Colon (tissue), 2 donors: ENCODE measurements at regions not wholly inside any gene's neighbourhood (a gene's known extent, or its start where the extent isn't known, plus 50 kb on each side); places are given as distances from the start of the nearest gene placed in this dataset.
"Not testable (repeated sequence)": the region's sequence is repeated elsewhere in the genome, so short reads cannot be mapped to it uniquely, and the experiment has no call there.

Experiments
- FAIRE-seq: peaks from 2 replicates; lab custom pipeline; 2012; peaks lifted over from hg19 to GRCh38; lab: Jason Lieb, UNC
- donor health status: control.
- donor health status: control.

DNA sequence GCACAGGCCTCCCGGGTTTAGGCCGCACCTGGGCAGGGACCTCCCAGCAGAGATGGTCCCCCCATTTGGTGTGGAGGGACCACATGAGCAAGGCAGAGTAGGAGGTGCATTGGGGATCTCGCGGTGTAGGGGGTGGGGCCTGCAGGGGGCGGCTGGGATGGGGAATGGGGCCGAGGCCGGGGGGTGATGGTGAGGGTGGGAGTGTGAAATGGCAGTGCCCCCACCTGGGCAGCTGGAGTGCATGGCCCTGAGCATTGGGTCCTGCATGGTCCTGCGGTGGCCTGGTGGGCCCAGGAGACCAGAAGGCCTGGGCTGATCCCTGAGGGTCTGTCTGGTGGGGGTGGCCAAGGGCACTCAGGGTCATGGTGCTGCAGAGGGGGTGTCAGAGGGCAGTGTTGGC is 111.8 kb downstream of the KIF26A start:
- no peak for FAIRE-seq

DNA sequence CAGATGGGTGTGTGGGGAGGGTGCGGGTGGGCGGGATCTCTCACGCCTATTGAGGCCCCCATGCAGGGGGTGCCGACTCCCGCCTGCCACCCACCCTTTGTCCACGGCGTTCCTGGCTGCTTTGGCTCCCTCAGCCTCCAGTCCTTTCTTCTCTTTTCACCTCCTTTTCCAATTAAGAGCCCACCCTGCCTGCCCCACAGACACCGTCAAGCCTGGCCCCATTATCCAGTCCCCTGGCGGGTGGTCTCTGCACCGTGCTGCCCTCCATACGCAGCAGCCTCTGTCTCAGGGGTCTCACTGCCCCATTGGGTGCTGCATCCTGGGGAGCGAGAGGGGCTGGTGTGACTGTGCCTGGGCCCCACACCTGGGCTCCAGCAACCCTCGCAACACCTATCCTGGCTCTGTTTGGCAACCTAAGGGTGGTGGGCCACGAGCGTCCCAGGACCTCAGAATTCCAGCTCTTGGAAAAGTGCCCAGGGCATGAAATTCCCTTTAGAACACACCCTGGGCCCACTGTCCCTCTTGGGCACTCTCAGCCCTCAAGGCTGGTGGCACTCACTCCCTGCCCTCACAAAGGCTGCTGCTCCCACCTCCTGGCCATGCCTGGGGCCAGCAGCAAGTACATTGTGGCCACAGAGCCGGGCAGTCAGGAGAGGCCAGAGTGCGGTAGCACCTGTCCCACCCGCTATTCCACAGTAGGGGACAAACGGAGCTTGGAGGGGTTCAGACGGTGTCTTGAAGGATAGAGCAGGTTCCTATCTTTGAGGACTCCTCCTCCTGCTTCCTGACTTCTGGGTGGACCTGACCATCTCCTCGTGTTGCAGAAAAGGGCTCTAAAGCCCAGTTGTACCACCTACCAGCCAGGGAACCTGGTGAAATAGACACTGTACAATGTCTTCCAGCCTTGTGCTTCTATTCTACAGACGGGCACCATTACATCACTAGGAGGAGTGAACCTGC is 114.1 kb downstream of the KIF26A start:
- no peak for FAIRE-seq

DNA sequence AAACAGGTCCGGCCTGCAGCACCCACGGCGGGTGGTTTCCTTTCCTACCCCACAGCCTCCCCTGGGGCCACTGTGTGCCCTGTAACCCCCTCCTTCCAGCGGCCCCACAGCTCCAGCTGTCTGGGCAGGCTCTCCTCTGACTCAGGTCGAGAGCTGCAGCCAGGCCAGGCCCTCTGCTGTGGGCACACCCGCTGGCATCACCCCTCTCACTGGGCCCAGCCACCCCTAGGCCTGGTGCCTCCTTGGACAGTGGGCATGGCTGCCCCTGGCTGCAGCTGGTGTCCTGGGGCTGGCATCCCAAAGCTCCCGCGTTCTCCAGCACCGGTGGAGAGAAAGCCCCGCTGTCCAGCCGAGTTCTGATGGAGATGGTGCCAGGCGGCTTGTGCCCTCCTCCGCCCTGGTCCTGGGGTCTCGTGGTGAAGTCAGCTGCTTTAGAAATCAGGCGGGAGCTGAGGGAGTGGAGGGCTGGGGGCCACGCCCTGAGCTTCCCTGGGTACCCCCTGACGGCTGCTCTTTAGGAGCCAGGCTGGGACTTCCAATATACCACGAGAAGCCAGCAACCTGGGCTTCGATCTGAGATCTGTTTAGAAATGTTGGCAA is 114.9 kb downstream of the KIF26A start:
- FAIRE-seq = no peak

DNA sequence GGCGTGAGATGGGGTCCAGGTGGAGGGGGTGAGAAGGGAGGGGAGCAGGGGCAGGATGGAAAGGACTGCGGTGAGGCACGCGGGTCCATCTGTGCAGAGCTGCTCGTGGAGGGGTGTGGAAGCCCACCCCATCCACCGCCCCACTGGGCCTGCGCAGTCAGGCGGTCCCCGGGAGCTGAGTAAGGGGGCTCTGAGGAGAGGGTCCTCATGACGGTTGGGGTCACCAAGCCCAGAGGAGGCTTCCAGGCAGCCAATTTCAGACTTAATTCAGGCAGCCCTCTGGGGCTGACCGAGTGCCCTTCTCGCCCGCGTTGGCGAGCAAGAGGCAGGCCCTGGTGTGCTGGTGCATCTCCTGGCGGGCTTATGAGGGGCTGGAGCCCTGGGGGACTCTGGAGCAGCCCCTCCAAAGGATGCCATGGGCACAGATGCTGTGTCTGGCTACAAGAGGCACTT is 115.5 kb downstream of the KIF26A start:
- no peak for FAIRE-seq

DNA sequence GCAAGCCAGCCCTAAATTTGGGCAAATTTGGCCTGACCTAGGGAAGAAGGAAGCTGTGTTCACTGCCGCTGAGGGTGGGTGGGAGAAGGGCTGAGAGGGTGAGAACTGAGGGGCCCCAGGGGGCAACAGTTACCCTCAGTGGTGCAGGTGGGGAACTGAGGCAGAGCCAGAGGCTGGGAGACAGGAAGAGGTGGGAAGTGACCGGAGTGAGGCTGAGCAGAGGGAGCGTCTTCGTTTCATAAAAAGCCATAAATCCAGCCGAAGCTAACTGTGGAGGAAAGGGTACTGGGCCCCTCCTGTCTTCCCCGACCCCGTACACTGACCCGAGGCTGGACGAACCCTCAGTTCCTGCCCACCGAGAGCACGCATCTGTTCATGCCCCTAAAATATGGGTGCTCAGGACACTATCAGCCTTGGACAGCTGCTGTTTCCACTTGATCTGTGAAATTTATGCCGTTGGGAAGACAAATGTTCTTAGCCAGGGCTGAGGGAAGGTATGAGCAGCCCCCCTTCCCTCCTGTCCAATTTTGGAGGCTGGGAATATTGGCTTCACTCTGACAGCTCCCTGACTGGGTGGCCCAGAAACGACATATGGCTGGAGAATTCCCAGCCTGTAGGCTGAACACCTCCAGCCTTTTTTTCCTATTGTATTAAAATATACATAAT is 116.5 kb downstream of the KIF26A start:
- no peak for FAIRE-seq

DNA sequence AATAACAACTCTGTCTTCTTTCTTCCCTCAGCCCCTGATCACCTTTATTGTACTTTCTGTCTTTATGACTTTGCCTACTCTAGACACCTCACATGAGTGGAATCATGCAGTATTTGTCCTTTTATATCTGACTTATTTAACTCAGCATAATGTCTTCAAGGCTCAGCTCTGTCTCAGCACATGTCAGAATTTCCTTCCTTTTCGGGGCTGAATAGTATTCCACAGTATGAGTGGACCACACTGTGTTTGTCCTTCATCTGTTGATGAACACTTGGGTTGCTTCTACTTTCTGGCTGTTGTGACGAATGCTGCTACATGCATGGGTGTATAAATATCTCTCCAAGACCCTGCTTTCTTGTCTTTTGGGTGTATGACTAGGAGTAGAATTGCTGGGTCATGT is 117.6 kb downstream of the KIF26A start:
- FAIRE-seq = no peak

DNA sequence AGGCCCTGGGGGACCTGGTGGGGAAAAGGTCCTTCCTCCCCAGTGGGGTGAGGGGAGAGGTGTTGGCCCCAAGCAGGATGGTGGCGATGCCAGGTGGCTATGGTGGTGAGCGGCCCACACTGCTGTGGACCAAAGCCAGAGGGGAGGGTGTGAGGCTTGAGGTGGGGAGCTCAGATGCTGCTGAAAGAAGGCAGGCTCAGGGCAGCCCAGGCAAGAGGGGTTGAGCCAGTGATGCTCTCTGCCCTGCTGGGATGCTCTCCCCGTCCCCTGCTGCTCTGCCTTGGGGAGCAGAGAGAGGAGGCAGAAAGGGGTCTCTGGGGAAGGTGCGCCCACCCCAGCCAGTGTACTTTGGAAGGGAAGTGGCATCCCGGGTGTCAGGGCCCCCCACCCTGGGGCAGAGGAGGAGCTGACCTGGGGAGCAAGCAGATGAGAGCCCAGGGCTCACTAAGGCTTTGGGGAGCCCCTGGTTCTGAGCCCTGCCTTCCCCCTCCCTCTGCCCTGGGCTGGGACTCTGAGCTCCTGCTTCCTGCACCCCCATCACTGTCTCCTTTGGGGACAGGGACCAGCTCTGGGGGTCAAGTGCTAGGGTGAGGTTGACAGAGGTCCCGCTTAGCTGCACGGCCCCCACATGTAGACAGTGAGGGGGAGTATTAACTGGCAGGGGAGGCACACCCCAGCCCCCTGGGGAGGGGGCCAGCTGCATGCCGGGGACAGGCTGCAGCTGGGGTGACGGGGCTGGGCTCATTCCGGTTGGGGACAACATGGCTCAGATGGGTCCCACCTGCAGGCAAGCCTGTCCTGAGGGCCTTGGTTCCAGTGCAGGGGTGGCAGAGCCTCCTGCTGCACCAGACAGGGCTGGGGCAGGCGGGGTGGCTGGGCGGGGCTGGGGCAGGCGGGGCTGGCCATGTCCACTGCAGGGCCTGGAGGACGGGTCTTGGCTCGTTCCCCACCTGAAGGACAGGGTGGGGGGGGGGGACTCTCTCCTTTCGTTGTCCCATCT is 124.4 kb downstream of the KIF26A start:
- FAIRE-seq = no peak

DNA sequence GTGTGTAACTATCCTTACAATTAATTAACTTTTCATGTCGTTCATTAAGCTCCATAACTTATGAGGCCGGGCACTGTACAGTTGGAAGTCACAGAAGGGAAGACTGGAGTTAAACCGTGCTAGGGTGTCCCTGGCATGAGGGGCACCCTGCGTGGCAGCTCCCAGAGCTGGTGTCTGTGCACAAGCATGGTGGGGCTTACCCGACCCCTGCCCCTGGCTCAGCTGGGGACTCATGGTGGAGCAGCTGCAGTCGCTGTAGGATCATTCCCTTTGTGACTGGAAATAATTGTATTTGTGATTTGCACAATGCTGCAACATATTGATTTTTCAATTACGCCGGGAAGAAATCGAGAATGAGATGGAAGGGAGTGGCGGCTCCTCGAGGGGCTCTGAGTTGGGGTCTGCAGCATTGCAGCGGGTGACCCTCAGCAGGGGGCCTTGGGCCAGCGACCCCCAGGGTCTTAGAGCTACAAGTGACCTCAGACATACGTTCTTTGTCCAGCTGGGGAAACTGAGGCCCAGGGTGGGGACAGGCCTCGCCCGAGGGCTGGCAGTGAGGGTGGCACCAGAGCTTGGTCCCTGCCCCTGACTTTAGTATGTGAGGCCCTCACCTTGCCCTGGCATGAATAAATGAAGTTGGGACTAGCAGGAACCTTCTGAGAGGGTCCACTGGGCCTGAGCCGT is 125.4 kb downstream of the KIF26A start:
- FAIRE-seq = no peak

DNA sequence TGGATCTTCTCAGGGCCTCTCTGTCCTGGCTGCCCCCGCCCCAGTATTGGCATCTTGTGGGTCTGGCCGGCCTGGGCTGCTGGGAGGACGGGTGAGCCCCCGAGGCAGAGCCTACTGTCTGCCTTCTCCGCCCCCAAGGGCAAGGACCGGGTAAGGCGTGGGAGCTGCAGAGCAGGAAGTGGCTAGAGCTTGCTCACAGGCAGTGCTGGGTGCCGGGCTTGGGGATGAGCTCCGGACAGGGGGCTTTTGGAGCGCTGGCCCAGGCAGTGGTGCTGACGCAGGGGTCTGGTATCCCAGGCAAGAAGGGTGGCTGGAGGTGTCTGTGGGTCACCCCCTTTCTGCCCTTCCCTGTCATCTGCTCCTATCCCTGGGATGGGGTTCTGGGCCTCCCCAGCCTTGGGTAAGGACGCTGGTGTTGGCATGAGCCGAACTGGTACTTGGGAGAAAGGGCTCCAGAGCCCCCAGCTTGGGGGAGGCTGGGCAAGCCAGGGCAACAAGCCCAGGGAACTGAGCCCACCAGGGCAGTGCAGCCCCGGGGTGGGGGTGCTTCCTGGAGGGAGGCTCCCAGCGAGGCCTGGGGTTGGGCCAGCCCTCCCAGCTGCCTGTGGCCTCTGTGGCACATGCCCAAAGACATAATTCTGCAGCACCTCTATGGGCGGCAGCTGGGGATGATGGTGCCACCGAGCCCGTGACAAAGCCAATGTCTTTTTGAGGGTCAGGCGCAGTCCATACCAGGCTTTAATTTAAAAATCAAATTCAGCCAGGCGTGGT is 126.3 kb downstream of the KIF26A start:
- FAIRE-seq = no peak

DNA sequence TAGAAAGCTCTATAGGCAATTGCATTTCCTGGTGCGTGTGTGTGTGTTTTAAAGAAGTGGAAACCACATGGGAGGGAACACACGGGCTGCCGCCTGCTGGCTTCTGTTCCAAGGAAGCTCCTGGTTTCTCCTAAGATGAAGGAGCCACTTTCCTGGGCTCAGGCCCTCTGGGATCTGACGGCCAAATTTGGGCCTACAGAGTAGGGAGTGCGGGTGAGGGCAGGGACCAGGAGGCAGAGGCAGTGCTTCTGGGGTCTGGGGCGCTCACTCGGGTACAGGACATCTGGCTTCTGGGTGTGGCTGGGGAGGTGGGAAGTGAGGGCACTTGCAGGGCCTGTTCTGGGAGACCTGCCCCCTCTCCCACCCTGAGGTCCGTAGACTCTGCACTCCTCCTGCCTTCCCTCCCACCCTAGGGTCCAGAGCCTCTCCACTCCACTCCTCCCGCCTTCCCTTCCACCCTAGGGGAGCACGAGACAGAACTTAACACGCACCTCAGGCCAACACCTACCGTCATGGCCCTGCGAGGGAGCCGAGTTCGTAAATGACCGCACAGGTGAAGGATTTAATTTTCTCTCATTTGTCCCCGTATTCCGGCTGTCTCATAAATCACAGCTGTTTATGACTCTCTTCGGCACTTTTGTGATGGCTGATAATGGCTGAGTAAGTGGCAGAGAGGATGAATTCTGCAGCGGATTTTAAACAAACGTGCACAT is 127.7 kb downstream of the KIF26A start:
- FAIRE-seq = no peak

DNA sequence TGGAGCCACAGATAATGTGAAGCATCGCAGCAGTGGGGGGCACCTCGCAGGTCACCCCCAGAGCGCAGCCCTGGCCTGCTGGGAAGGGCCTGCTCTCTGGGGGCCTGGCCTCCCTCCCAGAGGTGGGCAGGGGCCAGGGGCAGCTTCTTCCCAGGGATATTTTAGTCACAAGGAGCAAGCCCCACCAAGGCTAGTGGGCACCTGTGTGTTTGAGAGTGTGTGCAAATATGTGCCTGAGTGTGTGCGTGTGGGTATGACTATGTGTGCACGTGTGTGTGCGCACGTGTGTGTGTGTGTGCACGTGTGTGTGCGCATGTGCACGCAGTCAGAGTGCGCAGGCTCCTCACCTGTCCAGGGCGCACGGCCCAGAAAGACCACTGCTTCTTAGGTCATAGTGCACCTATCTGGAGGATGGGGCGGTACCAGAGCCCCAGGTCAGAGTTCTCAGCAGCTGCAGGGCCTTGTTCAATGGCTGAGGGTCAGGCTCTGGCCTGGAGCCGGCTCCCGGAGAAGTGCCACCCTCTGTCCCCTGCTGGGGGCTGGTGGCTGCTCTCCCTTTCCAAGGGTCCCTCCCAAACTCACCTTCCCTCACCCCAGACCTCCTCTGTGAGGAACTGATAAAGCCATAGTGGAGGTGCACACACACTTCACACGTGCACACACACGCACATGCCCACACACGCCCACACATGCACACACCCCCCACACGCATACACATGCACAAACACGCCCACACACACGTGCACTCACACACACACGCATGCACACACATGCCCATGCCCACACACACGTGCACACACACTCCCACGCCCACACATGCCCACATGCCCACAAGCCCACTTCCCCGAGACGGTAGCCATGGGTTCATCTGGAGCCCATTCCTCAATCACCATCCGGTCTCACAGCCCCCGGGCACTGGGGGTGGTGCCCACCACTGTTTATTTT is 128.5 kb downstream of the KIF26A start:
- FAIRE-seq = no peak

DNA sequence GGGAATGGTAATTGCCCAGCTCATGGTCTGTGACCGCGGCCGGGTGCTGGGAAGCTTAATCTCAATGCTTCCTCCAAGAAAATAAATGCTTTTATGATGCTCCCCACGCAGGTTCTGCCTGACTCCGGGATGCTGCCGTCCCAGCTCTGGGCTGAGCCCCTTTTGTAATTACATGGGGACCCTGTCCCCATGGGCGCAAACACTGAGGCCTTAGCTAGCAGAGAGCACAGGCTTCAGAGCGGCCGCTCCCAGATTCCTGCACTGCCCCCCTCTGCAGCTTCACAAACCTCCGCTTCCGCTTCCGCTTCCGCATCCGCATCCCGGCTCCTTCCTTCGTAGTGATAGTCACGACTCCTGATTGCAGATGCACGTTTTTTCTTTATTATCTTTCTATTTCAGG is 129.5 kb downstream of the KIF26A start:
- no peak for FAIRE-seq

DNA sequence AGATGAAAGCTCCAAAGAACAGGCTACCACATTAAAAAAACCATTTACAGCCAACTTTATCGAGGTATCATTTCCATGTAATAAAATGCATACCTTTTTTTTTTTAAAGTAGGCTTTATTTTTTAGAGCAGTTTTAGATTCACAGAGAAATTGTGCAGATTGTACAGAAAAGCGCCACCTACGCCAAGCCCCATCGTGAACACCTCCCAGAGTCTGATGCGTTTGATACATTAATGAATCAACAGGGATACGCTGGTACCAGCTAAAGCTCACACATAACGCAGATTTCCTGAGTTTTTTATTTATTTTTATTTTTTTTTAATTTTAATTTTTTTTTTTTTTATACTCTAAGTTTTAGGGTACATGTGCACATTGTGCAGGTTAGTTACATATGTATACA is 129.9 kb downstream of the KIF26A start:
- FAIRE-seq = no peak

DNA sequence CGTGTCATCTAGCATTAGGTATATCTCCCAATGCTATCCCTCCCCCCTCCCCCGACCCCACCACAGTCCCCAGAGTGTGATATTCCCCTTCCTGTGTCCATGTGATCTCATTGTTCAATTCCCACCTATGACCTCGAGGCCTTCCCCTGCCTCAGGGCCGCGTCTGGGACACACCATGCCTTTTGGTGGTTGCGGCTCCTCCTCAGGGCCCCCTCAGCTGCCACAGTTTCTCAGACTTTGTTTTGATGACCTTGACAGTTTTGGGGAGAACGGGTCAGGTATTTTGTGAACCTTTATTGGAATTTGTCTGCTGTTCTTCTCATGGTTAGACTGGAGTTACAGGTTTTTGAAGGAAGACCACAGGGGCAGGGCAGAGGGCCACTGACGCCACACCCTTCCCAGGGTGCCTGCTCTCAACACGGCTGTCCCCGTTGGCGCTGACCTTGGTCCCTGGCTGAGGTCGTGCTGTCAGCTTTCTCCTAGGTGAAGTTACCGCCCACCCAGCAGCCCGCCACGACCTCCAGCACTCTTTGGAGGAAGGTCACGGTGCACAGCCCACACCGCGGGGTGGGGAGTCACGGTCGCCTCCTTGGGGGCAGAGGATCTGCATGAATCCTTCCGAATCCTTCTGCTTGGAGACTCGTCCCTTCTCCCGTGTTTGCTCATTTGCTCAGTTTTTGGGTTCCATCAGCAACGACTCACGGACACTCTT is 130.5 kb downstream of the KIF26A start:
- FAIRE-seq = no peak

DNA sequence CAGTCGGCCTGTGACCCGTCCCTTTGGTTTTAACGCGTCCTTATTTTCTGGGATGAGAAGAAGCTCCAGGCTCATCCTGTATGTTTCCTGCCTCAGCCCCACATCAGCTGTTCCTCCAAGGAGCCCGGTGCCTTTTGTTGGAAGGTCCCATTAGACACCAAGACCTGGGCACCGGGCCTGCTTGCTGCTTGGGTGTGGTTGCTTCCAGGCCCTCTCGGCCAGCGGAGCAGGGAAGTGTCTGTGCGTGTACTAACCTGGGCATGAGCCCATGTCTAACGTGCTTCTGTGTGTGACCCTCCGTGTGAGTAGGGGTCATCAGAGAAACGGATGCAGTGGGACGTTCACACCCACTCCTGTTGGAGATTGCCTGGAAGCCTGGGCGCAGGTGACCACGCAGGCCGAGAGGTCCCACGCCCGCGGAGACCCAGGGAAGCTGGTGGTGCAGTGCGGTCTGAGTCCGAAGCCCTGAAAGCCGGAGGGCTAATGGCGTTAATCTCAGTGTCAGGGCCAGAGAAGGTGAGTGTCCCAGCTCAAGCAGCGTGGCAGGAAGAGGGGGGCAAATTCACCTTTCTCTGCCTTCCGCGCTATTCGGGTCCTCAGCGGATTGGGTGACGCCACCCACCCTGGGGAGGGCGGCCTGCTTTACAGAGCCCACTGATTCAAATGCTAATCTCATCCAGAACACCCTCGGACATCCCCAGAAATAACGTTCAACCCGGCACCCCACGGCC is 131.3 kb downstream of the KIF26A start:
- FAIRE-seq = not testable (repeated sequence)

DNA sequence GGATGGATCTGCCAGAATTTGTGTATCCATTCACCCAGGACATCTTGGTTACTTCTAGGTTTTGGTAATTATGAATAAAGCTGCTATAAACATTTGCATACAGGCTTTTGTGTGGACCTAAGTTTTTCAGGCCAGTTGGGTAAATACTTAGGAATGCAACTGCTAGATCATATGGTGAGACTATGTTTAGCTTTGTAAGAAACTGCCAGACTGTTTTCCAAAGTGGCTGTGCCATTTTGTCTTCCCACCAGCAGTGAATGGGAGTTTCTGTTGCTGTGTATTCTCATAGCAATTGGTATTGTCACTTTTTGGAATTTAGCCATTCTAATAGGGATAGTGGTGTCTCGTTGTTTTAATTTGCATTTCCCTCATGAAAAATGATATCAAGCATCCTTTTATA is 133.0 kb downstream of the KIF26A start:
- FAIRE-seq = no peak

DNA sequence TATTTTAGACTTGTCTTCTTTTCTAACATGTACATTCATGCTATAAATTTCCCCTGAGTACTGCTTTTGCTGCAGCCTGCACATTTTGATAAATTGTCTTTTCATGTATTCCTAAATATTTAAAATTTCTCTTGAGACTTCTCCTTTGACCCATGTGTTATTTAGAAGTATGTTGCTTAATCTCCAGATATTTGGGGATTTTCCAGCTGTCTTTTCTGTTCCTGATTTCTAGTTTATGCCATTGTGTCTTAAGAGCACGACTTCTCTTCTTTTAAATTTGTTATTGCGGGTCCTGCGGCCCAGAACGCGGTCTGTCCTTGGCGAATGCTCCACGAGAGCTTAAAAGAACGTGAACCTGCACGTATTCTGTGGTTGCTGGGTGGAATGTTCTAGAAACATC is 136.4 kb downstream of the KIF26A start:
- no peak for FAIRE-seq
